ENCODE measurements at regions not wholly inside any gene's neighbourhood (a gene's known extent, or its start where the extent isn't known, plus 50 kb on each side); places are given as distances from the start of the nearest gene placed in this dataset.

GRCh38 chr10:63744060-63744941 lies 223.1 kb downstream of the REEP3 start:
- DNase-seq (ENCODE audit: low read depth), result no peak

- no peak for DNase-seq (ENCODE audit: low read depth)
Measured at GRCh38 chr10:63749915-63750314, 228.7 kb downstream of the REEP3 start.

- DNase-seq (ENCODE audit: low read depth), result no peak
Measured at GRCh38 chr10:63751836-63752235, 230.6 kb downstream of the REEP3 start.

- no peak for DNase-seq (ENCODE audit: low read depth)
Measured at GRCh38 chr10:63752318-63752717, 231.1 kb downstream of the REEP3 start.

- DNase-seq (ENCODE audit: low read depth), result no peak
Measured at GRCh38 chr10:63753808-63754207, 232.6 kb downstream of the REEP3 start.

GRCh38 chr10:63755441-63755840 lies 234.2 kb downstream of the REEP3 start:
- DNase-seq (ENCODE audit: low read depth), result no peak

GRCh38 chr10:63757067-63757466 lies 235.9 kb downstream of the REEP3 start:
- DNase-seq (ENCODE audit: low read depth), result no peak

GRCh38 chr10:63758080-63758479 lies 236.9 kb downstream of the REEP3 start:
- DNase-seq (ENCODE audit: low read depth), result no peak

- no peak for DNase-seq (ENCODE audit: low read depth)
Measured at GRCh38 chr10:63759335-63759734, 238.1 kb downstream of the REEP3 start.

GRCh38 chr10:63760034-63760707 lies 239.0 kb downstream of the REEP3 start:
- DNase-seq (ENCODE audit: low read depth), result no peak

GRCh38 chr10:63760708-63761047 lies 239.5 kb downstream of the REEP3 start:
- no peak for DNase-seq (ENCODE audit: low read depth)

GRCh38 chr10:63761243-63761642 lies 240.0 kb downstream of the REEP3 start:
- no peak for DNase-seq (ENCODE audit: low read depth)

- no peak for DNase-seq (ENCODE audit: low read depth)
Measured at GRCh38 chr10:63763744-63764143, 242.5 kb downstream of the REEP3 start.

GRCh38 chr10:63765126-63765525 lies 243.9 kb downstream of the REEP3 start:
- no peak for DNase-seq (ENCODE audit: low read depth)

- DNase-seq (ENCODE audit: low read depth), result no peak
Measured at GRCh38 chr10:63766745-63767137, 245.5 kb downstream of the REEP3 start.

- no peak for DNase-seq (ENCODE audit: low read depth)
Measured at GRCh38 chr10:63767138-63767801, 246.1 kb downstream of the REEP3 start.

GRCh38 chr10:63769367-63769766 lies 248.2 kb downstream of the REEP3 start:
- no peak for DNase-seq (ENCODE audit: low read depth)

GRCh38 chr10:63770523-63770922 lies 249.3 kb downstream of the REEP3 start:
- DNase-seq (ENCODE audit: low read depth), result no peak

- no peak for DNase-seq (ENCODE audit: low read depth)
Measured at GRCh38 chr10:63772491-63772890, 251.3 kb downstream of the REEP3 start.

- DNase-seq (ENCODE audit: low read depth), result no peak
Measured at GRCh38 chr10:63773106-63773505, 251.9 kb downstream of the REEP3 start.

GRCh38 chr10:63773962-63774361 lies 252.8 kb downstream of the REEP3 start:
- no peak for DNase-seq (ENCODE audit: low read depth)

GRCh38 chr10:63780101-63780500 lies 258.9 kb downstream of the REEP3 start:
- no peak for DNase-seq (ENCODE audit: low read depth)

GRCh38 chr10:63781226-63781625 lies 260.0 kb downstream of the REEP3 start:
- no peak for DNase-seq (ENCODE audit: low read depth)
